ENCODE measurements at regions not wholly inside any gene's neighbourhood (a gene's known extent, or its start where the extent isn't known, plus 50 kb on each side); places are given as distances from the start of the nearest gene placed in this dataset.

GRCh38 chr11:92738276-92738675 is 231.2 kb upstream of the MTNR1B start:
- FAIRE-seq (no peak), DNase-seq (ENCODE audit: insufficient read length) (no peak)
- TF ChIP-seq POLR2A (IDR thresholded peaks at IDR 0.05; ENCODE audit: low read depth, low read length): no peak
- TF ChIP-seq TAF1 (IDR thresholded peaks at IDR 0.05; ENCODE audit: borderline replicate concordance, low read depth, low read length): no peak
- no peak for TF ChIP-seq POLR2AphosphoS5 (IDR thresholded peaks at IDR 0.05; ENCODE audit: low read depth, low read length)

DNA sequence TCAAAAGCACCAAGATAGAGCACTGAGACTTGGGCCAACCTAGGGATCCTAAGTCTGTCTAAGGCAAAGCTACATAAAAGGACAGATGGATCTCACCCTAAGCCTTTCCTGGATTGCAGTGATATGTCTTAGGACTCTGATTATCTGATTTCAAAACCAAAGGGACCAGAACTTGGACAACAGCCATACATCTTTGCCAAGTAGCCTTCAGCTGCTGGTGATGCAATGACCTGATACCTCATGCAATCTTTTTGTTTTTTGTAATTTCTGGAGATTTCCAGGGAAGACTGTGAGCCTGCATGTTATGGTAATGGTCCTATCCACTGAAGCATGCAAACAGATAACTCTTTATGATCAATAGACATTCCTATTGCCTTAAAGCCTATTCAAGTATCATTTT is 230.4 kb upstream of the MTNR1B start:
- FAIRE-seq: peak; percentile 9
- no peak for DNase-seq (ENCODE audit: insufficient read length)
- no peak for TF ChIP-seq POLR2A (IDR thresholded peaks at IDR 0.05; ENCODE audit: low read depth, low read length)
- no peak for TF ChIP-seq TAF1 (IDR thresholded peaks at IDR 0.05; ENCODE audit: borderline replicate concordance, low read depth, low read length)
- no peak for TF ChIP-seq POLR2AphosphoS5 (IDR thresholded peaks at IDR 0.05; ENCODE audit: low read depth, low read length)

GRCh38 chr11:92739491-92739890 is 230.0 kb upstream of the MTNR1B start:
- DNase-seq (ENCODE audit: insufficient read length) (no peak), FAIRE-seq (no peak)
- no peak for TF ChIP-seq TAF1 (IDR thresholded peaks at IDR 0.05; ENCODE audit: borderline replicate concordance, low read depth, low read length)
- no peak for TF ChIP-seq POLR2A (IDR thresholded peaks at IDR 0.05; ENCODE audit: low read depth, low read length)
- TF ChIP-seq POLR2AphosphoS5 (IDR thresholded peaks at IDR 0.05; ENCODE audit: low read depth, low read length): no peak

- FAIRE-seq: no peak
- TF ChIP-seq POLR2AphosphoS5 (IDR thresholded peaks at IDR 0.05; ENCODE audit: low read depth, low read length) (no peak), TAF1 (IDR thresholded peaks at IDR 0.05; ENCODE audit: borderline replicate concordance, low read depth, low read length) (no peak), POLR2A (IDR thresholded peaks at IDR 0.05; ENCODE audit: low read depth, low read length) (no peak)
- DNase-seq (ENCODE audit: insufficient read length): no peak
These were observed 229.2 kb upstream of the MTNR1B start for GRCh38 chr11:92740276-92740675.

DNA sequence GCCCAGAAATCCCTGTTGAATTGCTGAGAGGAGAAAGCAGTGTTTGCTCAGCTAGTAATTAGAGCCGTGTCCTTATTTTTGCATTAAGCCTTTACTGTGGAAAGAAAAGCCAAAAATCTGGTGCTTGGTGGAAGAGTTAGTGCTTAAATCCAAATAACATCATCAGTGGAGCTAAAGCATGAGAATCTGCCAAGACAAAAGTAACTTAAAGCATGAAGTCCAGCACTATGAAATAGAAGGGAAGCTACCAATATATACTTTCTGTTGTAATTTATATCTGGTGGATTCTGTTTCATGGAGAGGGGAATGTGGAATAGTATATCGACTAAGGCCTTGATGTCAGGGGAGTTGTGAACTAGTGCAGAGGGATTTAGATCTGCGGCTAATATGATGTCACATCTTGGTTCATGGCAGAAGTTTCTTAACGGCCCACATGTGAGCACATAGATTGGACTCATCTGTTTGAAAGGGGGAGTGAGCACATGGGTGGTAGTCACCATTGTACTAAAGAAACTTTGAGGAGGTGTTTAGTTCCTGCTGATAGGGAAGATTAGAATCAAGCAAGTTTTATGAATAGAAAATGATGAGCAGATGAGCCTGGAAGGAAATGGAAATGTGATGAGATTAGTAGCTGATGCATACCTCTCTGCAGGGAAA is 224.4 kb upstream of the MTNR1B start:
- DNase-seq (ENCODE audit: insufficient read length) (no peak), FAIRE-seq (no peak)
- TF ChIP-seq POLR2A (IDR thresholded peaks at IDR 0.05; ENCODE audit: low read depth, low read length) (no peak), TAF1 (IDR thresholded peaks at IDR 0.05; ENCODE audit: borderline replicate concordance, low read depth, low read length) (no peak), POLR2AphosphoS5 (IDR thresholded peaks at IDR 0.05; ENCODE audit: low read depth, low read length) (no peak)

GRCh38 chr11:92750794-92751193 is 218.7 kb upstream of the MTNR1B start:
- DNase-seq (ENCODE audit: insufficient read length) (no peak), FAIRE-seq (no peak)
- TF ChIP-seq POLR2A (IDR thresholded peaks at IDR 0.05; ENCODE audit: low read depth, low read length): no peak
- no peak for TF ChIP-seq TAF1 (IDR thresholded peaks at IDR 0.05; ENCODE audit: borderline replicate concordance, low read depth, low read length)
- TF ChIP-seq POLR2AphosphoS5 (IDR thresholded peaks at IDR 0.05; ENCODE audit: low read depth, low read length): no peak

DNA sequence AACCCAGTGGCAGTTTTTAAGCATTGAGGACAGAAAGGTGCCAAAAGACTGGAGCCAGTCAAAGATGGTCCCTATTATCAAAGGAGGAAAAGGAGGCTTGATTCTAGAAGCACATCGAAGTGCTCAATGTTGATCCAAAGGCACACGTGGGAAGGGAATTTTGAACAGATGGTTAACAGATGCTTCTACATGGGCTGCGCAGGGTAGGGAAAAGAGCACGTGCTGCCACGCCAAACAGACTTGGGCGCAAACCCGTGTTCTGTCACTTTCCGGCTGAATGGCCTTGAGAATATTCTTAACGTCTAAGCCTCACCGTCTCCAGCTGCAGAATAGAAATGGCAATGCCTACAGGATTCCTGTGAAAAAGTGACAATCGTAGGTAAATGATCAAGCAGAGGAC is 217.9 kb upstream of the MTNR1B start:
- FAIRE-seq: no peak
- DNase-seq (ENCODE audit: insufficient read length): no peak
- TF ChIP-seq POLR2A (IDR thresholded peaks at IDR 0.05; ENCODE audit: low read depth, low read length) (no peak), TAF1 (IDR thresholded peaks at IDR 0.05; ENCODE audit: borderline replicate concordance, low read depth, low read length) (no peak), POLR2AphosphoS5 (IDR thresholded peaks at IDR 0.05; ENCODE audit: low read depth, low read length) (no peak)

- DNase-seq (ENCODE audit: insufficient read length): no peak
- TF ChIP-seq POLR2AphosphoS5 (IDR thresholded peaks at IDR 0.05; ENCODE audit: low read depth, low read length) (no peak), TAF1 (IDR thresholded peaks at IDR 0.05; ENCODE audit: borderline replicate concordance, low read depth, low read length) (no peak), POLR2A (IDR thresholded peaks at IDR 0.05; ENCODE audit: low read depth, low read length) (no peak)
- FAIRE-seq: no peak
These were observed 217.3 kb upstream of the MTNR1B start for GRCh38 chr11:92752122-92752521.

GRCh38 chr11:92753161-92753560 is 216.3 kb upstream of the MTNR1B start:
- TF ChIP-seq TAF1 (IDR thresholded peaks at IDR 0.05; ENCODE audit: borderline replicate concordance, low read depth, low read length) (no peak), POLR2A (IDR thresholded peaks at IDR 0.05; ENCODE audit: low read depth, low read length) (no peak), POLR2AphosphoS5 (IDR thresholded peaks at IDR 0.05; ENCODE audit: low read depth, low read length) (no peak)
- no peak for DNase-seq (ENCODE audit: insufficient read length)
- no peak for FAIRE-seq

- DNase-seq (ENCODE audit: insufficient read length): no peak
- no peak for TF ChIP-seq POLR2AphosphoS5 (IDR thresholded peaks at IDR 0.05; ENCODE audit: low read depth, low read length)
- TF ChIP-seq POLR2A (IDR thresholded peaks at IDR 0.05; ENCODE audit: low read depth, low read length): no peak
- FAIRE-seq: no peak
These were observed 211.1 kb upstream of the MTNR1B start for GRCh38 chr11:92758241-92758780.

DNA sequence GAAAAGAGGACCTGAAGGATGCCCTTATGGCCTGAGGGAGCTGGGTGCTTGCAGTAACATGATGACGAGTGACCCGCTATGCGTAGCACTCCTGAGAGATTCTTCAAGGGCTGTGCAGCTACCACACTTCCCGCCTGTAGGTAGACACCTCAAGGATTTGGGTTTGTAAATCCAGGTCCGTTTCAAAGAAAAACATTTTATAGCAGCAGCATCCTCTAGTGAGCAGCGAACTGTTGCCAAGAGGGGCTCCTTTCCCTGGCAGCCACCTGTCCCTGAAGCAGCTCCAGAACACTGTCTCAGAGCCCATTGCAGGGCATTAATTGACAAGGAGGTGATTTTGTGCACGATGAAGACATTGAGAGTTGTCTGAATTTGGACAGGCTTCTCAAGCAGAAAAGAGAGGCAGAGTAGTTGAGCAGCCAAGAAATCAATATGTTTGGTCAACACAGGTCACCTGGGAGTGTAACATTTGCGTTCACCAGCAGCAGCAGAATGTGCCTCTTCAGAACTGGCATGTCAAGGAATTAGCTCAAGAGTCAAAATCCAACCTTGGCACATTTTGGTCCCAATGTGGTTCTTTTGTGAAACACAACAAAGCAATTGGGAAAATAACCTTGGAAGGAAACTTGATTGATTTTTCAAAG is 209.8 kb upstream of the MTNR1B start:
- FAIRE-seq: no peak
- TF ChIP-seq POLR2A (IDR thresholded peaks at IDR 0.05; ENCODE audit: low read depth, low read length): no peak
- no peak for TF ChIP-seq POLR2AphosphoS5 (IDR thresholded peaks at IDR 0.05; ENCODE audit: low read depth, low read length)
- TF ChIP-seq TAF1 (IDR thresholded peaks at IDR 0.05; ENCODE audit: borderline replicate concordance, low read depth, low read length): no peak
- no peak for DNase-seq (ENCODE audit: insufficient read length)

DNA sequence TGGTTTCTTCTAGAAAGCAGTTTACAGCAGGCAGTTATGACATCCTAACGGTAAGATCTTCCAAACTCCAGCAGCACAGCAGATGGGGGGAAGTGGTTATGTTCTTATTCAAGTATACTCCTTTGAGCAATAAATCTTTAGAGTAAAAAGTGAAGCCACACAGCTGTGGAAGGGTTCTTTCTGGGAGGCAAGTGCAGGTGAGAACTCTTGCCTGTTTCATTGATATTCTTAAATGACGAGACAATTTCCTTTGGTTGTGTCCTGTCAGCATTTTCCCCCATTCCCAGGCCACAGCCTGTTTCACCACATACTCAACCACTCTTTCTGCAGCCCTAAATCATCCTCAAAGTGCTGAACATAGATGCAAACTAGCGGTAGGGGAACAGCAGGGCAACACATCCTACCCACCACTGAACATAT is 207.3 kb upstream of the MTNR1B start:
- FAIRE-seq (peak; percentile 78), DNase-seq (ENCODE audit: insufficient read length) (no peak)
- TF ChIP-seq TAF1 (IDR thresholded peaks at IDR 0.05; ENCODE audit: borderline replicate concordance, low read depth, low read length) (no peak), POLR2AphosphoS5 (IDR thresholded peaks at IDR 0.05; ENCODE audit: low read depth, low read length) (no peak), POLR2A (IDR thresholded peaks at IDR 0.05; ENCODE audit: low read depth, low read length) (no peak)
